ENCODE measurements at regions not wholly inside any gene's neighbourhood (a gene's known extent, or its start where the extent isn't known, plus 50 kb on each side); places are given as distances from the start of the nearest gene placed in this dataset.

DNA sequence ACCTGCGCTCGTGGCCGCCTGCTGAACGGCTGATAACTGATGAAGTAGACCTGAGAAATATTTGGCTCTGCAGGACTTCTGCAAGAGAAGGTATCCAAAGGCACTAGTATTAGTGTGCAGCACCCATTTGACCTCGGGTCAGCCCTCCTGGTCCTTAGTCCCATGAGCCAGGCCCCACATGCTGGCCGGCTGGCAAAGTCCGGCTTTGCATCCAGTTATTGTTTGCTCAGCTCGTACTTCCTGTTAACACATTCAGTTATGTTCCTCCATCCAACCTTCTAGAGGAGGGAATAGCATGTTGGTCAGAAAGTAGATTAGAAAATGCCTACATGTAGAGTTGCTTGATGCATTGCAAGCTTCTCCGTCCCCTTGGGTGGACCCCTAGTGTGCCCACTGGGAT, 385.7 kb upstream of the RGMA start:
- no peak for DNase-seq (ENCODE audit: extremely low read depth, low read depth)
- TF ChIP-seq, protein P1, sequence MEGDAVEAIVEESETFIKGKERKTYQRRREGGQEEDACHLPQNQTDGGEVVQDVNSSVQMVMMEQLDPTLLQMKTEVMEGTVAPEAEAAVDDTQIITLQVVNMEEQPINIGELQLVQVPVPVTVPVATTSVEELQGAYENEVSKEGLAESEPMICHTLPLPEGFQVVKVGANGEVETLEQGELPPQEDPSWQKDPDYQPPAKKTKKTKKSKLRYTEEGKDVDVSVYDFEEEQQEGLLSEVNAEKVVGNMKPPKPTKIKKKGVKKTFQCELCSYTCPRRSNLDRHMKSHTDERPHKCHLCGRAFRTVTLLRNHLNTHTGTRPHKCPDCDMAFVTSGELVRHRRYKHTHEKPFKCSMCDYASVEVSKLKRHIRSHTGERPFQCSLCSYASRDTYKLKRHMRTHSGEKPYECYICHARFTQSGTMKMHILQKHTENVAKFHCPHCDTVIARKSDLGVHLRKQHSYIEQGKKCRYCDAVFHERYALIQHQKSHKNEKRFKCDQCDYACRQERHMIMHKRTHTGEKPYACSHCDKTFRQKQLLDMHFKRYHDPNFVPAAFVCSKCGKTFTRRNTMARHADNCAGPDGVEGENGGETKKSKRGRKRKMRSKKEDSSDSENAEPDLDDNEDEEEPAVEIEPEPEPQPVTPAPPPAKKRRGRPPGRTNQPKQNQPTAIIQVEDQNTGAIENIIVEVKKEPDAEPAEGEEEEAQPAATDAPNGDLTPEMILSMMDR (IDR thresholded peaks at IDR 0.05; ENCODE audit: low read depth, low read length): no peak

GRCh38 chr15:93469994-93470393, 381.0 kb upstream of the RGMA start:
- no peak for DNase-seq (ENCODE audit: extremely low read depth, low read depth)
- TF ChIP-seq, protein P1 (IDR thresholded peaks at IDR 0.05; ENCODE audit: low read depth, low read length): no peak

- no peak for DNase-seq (ENCODE audit: extremely low read depth, low read depth)
- TF ChIP-seq, protein P1 (IDR thresholded peaks at IDR 0.05; ENCODE audit: low read depth, low read length): no peak
These were observed 378.3 kb upstream of the RGMA start for GRCh38 chr15:93467337-93467736.

- no peak for DNase-seq (ENCODE audit: extremely low read depth, low read depth)
These were observed 377.4 kb upstream of the RGMA start for GRCh38 chr15:93466380-93466779.

GRCh38 chr15:93462690-93463089, 373.7 kb upstream of the RGMA start:
- TF ChIP-seq, protein P1 (IDR thresholded peaks at IDR 0.05; ENCODE audit: low read depth, low read length): no peak
- no peak for DNase-seq (ENCODE audit: extremely low read depth, low read depth)

More at GRCh38 chr15:93466380-93466779, 377.4 kb upstream of the RGMA start:
- TF ChIP-seq, protein P1 (IDR thresholded peaks at IDR 0.05; ENCODE audit: low read depth, low read length): no peak

DNA sequence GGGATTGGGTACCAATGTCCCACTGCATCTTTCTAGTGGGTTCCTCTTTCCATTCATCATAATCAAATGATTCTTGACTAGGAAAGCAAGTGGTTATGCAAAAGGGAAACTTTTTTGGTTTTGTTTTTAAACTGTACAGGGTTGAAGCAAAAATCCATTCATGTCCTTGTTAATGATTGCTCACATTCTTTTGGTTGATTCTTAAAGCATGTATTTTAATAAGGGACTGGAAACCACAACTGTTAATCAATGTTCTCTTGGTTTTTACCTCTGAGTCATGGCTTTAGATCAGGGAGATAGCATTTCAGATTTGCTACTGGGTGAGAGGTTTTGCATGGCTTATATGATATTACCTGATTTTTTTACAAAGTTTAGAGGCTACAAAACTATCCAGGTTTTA, 371.7 kb upstream of the RGMA start:
- TF ChIP-seq, protein P1 (IDR thresholded peaks at IDR 0.05; ENCODE audit: low read depth, low read length): no peak
- no peak for DNase-seq (ENCODE audit: extremely low read depth, low read depth)

- DNase-seq (ENCODE audit: extremely low read depth, low read depth): no peak
- TF ChIP-seq, protein P1 (IDR thresholded peaks at IDR 0.05; ENCODE audit: low read depth, low read length): no peak
These were observed 370.4 kb upstream of the RGMA start for GRCh38 chr15:93459396-93459795.

Data from AG09319 (cell line).